Glutamatergic neuron (in vitro differentiated cells): ENCODE measurements at regions not wholly inside any gene's neighbourhood (a gene's known extent, or its start where the extent isn't known, plus 50 kb on each side); places are given as distances from the start of the nearest gene placed in this dataset.
A peak's percentile ranks its signal among the peaks of the same experiment; 100 is the strongest.

Experiments used
- DNase-seq: peaks from one replicate; pipeline ENCODE4 v3.0.0; 2022
- H3K27ac Mint-ChIP-seq: one replicate; pipeline ENCODE4 v1.8.0; 2020; ENCODE audit warnings: mild to moderate bottlenecking, mixed read lengths, inconsistent platforms; ENCODE audit not compliant: unreplicated experiment
- H3K27me3 Mint-ChIP-seq: one replicate; pipeline ENCODE4 v1.8.0; 2020; ENCODE audit warnings: mild to moderate bottlenecking, moderate library complexity, mixed read lengths, inconsistent platforms; ENCODE audit not compliant: unreplicated experiment
- H3K36me3 Mint-ChIP-seq: one replicate; pipeline ENCODE4 v1.8.0; 2020; ENCODE audit warnings: mild to moderate bottlenecking, mixed read lengths, inconsistent platforms; ENCODE audit not compliant: unreplicated experiment
- H3K4me1 Mint-ChIP-seq: one replicate; pipeline ENCODE4 v1.8.0; 2020; ENCODE audit warnings: mild to moderate bottlenecking, low read depth, mixed read lengths, inconsistent platforms; ENCODE audit not compliant: unreplicated experiment
- H3K4me3 Mint-ChIP-seq: one replicate; pipeline ENCODE4 v1.8.0; 2020; ENCODE audit warnings: mild to moderate bottlenecking, mixed read lengths, inconsistent platforms; ENCODE audit not compliant: unreplicated experiment
- H3K9me3 Mint-ChIP-seq: one replicate; pipeline ENCODE4 v1.8.0; 2020; ENCODE audit warnings: mild to moderate bottlenecking, moderate library complexity, mixed read lengths, inconsistent platforms; ENCODE audit not compliant: unreplicated experiment
- TF ChIP-seq, protein P1 (sequence below): fragments of 200-600 bp; sonication (generic); IDR thresholded peaks from one replicate; pipeline ENCODE4 v1.5.0; 2021; ENCODE audit not compliant: partially characterized antibody, unreplicated experiment

DNA sequence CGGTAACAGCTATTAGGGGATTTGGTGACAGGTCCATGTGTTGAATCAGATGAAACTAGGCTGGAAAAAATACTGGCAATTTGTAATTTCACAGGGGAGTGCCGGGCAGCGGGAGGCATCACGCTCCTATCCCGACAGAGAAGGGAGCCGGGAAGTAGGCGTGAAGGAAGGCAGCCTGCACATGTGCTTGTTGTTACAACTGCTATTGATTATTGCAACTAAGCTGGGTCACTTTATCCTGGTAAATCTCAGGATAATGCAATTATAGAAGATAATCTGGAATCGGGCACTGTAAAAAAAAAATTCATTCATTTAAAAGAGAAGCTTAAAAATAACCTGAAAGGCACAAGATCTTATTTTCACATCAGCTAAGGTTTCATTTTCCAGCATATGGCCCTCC is 180.6 kb downstream of the FOXL1 start:
- TF ChIP-seq, protein P1, sequence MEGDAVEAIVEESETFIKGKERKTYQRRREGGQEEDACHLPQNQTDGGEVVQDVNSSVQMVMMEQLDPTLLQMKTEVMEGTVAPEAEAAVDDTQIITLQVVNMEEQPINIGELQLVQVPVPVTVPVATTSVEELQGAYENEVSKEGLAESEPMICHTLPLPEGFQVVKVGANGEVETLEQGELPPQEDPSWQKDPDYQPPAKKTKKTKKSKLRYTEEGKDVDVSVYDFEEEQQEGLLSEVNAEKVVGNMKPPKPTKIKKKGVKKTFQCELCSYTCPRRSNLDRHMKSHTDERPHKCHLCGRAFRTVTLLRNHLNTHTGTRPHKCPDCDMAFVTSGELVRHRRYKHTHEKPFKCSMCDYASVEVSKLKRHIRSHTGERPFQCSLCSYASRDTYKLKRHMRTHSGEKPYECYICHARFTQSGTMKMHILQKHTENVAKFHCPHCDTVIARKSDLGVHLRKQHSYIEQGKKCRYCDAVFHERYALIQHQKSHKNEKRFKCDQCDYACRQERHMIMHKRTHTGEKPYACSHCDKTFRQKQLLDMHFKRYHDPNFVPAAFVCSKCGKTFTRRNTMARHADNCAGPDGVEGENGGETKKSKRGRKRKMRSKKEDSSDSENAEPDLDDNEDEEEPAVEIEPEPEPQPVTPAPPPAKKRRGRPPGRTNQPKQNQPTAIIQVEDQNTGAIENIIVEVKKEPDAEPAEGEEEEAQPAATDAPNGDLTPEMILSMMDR = no peak
- DNase-seq = no peak
- Mint-ChIP-seq H3K36me3 (no peaks in the 10 kb centered on the region), H3K9me3 (peaks cover 12% of the 10 kb centered on the region), H3K4me1 (peaks cover 28% of the 10 kb centered on the region), H3K4me3 (peak overlapping the region; percentile 2), H3K27ac (peak overlapping the region; percentile 49), H3K27me3 (no peaks in the 10 kb centered on the region)

DNA sequence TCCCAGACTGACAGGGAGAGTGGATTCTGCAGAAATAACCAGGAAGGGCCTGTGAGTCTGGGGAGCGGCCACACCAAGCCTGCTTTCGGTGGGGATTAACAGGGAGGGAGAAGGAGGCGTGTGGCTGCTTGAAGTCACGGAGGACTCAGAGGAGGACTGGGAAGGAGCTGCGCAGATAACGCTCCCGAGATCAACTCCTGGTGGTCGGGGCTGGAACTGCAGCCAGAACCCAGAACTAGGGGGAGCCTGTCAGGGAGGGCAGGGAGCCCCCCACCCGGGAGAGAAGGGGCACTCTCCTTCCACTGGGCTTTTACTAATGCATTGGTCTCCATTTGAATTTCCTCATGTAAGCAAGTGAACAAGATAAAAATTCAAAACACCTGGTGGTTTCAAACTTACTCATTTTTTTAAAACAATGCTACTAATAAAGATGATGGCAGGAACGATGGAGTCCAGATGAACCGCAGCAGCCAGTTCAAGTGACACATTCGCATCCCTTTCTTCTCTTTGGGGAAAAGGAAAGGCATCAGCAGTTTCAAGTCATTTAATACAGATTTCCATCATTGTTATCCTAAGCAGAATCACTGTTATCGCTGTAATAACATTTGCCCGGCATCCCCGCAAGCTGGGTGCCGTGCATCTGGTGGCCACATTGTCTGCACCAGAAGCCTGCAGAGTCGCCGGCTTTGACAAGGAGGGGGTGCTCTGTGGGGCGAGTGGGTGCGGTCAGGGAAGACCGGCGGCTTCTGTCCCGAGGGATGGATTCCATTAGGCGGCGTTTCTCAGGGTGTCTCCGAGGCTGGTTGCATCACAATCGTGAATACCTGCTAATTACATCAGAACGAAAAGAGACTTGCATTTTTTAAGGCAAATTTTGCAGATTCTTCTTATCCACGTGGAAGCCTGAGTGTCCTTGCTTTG is 183.0 kb downstream of the FOXL1 start:
- DNase-seq = peak; percentile 86
- peaks cover 28% of the 10 kb centered on the region for H3K4me1 Mint-ChIP-seq
- peak overlapping the region; percentile 73 for H3K27ac Mint-ChIP-seq
- no peaks in the 10 kb centered on the region for H3K27me3 Mint-ChIP-seq
- peaks cover 13% of the 10 kb centered on the region for H3K9me3 Mint-ChIP-seq
- H3K4me3 Mint-ChIP-seq = peak overlapping the region; percentile 76
- H3K36me3 Mint-ChIP-seq = no peaks in the 10 kb centered on the region
- TF ChIP-seq, protein P1 = peak; percentile 98

DNA sequence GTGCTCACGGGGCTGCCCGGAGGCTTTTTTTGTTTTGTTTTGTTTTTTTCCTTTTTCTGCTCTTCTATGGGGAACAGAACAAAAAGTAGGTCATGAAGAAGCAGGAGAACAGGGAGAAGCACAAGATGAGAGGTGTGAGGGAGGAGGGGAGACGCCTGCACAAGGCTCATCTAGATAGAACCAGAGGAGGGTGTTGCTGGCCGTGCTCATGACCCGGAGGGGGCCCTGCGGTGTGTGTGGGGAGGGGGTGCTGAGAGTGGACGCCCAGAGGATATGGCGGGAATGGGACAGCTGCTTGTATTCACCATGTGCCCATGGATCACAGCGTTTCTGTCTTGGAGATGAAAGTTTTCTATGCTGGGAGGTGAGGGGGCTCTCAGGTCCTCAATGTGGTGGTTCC is 183.7 kb downstream of the FOXL1 start:
- Mint-ChIP-seq H3K36me3 (no peaks in the 10 kb centered on the region), H3K9me3 (peaks cover 13% of the 10 kb centered on the region), H3K27ac (no peak overlapping the region), H3K4me1 (peaks cover 28% of the 10 kb centered on the region), H3K27me3 (no peaks in the 10 kb centered on the region), H3K4me3 (peak overlapping the region; percentile 76)
- DNase-seq = no peak
- TF ChIP-seq, protein P1 = no peak

DNA sequence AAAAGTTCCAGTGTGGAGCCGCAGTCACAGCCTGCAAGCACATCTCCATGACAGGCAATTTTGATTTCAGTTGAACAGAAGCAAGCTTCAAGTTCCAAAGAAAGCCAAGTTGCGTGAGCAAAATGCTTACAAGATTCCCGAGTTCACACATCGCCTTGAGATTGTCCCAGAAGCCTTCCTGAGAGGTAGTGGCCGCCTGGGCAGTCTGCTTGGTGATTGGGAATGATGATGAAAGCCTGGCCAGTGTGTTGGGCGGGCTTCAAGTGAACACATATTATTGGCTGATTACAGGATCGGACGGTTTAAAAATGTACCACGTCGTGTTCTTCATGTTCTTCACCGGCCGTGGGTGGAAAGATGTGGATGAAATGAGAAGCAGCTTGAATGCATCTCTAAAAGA is 185.5 kb downstream of the FOXL1 start:
- no peak overlapping the region for H3K27ac Mint-ChIP-seq

More for the DNA sequence above, 185.5 kb downstream of the FOXL1 start:
- Mint-ChIP-seq H3K36me3 (no peaks in the 10 kb centered on the region), H3K9me3 (peaks cover 13% of the 10 kb centered on the region), H3K4me1 (peaks cover 27% of the 10 kb centered on the region), H3K27me3 (no peaks in the 10 kb centered on the region), H3K4me3 (no peak overlapping the region)
- DNase-seq = no peak
- TF ChIP-seq, protein P1 = no peak
